ENCODE measurements at regions not wholly inside any gene's neighbourhood (a gene's known extent, or its start where the extent isn't known, plus 50 kb on each side); places are given as distances from the start of the nearest gene placed in this dataset.

- Histone ChIP-seq H3K4me2 (replicated peaks; ENCODE audit: extremely low read depth, low read length, poor library complexity, severe bottlenecking) (no peak overlapping the region), H4K20me1 (ENCODE audit: insufficient read depth, low read length) (no peaks in the 10 kb centered on the region), H3K4me3 (replicated peaks in 1 of 3; ENCODE audit: low read depth in 2 of 3, low read length in 3 of 3) (no peak overlapping the region), H3K36me3 (replicated peaks in 1 of 2; ENCODE audit: control insufficient read depth in 1 of 2, insufficient read depth in 2 of 2, low read length in 2 of 2) (no peaks in the 10 kb centered on the region), H3K27ac (ENCODE audit: low read depth in 1 of 2, low read length in 2 of 2) (no peak overlapping the region), H3K79me2 (ENCODE audit: insufficient read depth, low read length) (no peaks in the 10 kb centered on the region), H3K9me3 (replicated peaks in 1 of 2; ENCODE audit: control insufficient read depth in 1 of 2, insufficient read depth in 1 of 2, low read length in 2 of 2) (peaks cover 12 to 14% of the 10 kb centered on the region in 2 donors), H3K9ac (ENCODE audit: insufficient read depth, low read length, poor library complexity, severe bottlenecking) (no peak overlapping the region), H2AFZ (ENCODE audit: insufficient read depth, low read depth, low read length, poor library complexity, severe bottlenecking) (no peak overlapping the region), H3K27me3 (ENCODE audit: control insufficient read depth in 2 of 2, insufficient read depth in 2 of 2, low read length in 2 of 2) (no peaks in the 10 kb centered on the region), H3K4me1 (ENCODE audit: control insufficient read depth in 1 of 2, insufficient read depth in 2 of 2, low read length in 2 of 2) (no peaks in the 10 kb centered on the region)
- H3K27me3 Mint-ChIP-seq (ENCODE audit: low read depth in 3 of 3) = no peaks in the 10 kb centered on the region
- intact Hi-C loops (cut with micrococcal nuclease) = no loop called here
- H3K27ac Mint-ChIP-seq = no peak overlapping the region
- peaks cover 0 to 13% (median 7%) of the 10 kb centered on the region in 7 donors for H3K9me3 Mint-ChIP-seq
- H3K4me3 Mint-ChIP-seq = no peak overlapping the region
- no peak for TF ChIP-seq CTCF (IDR thresholded peaks at IDR 0.05)
- 95% methylated on average over 3 of the region's 3 CpGs for WGBS (ENCODE audit: insufficient coverage)
- no peaks in the 10 kb centered on the region for H3K36me3 Mint-ChIP-seq
- no peak for DNase-seq
- H3K4me1 Mint-ChIP-seq = no peaks in the 10 kb centered on the region
Measured at GRCh38 chr11:96738311-96738710, 348.5 kb downstream of the JRKL start.

- Histone ChIP-seq H3K36me3 (replicated peaks in 1 of 2; ENCODE audit: control insufficient read depth in 1 of 2, insufficient read depth in 2 of 2, low read length in 2 of 2) (no peaks in the 10 kb centered on the region), H3K4me2 (replicated peaks; ENCODE audit: extremely low read depth, low read length, poor library complexity, severe bottlenecking) (no peak overlapping the region), H3K79me2 (ENCODE audit: insufficient read depth, low read length) (no peaks in the 10 kb centered on the region), H3K9ac (ENCODE audit: insufficient read depth, low read length, poor library complexity, severe bottlenecking) (no peak overlapping the region), H3K4me3 (replicated peaks in 1 of 3; ENCODE audit: low read depth in 2 of 3, low read length in 3 of 3) (no peak overlapping the region), H3K27ac (ENCODE audit: low read depth in 1 of 2, low read length in 2 of 2) (no peak overlapping the region), H3K9me3 (replicated peaks in 1 of 2; ENCODE audit: control insufficient read depth in 1 of 2, insufficient read depth in 1 of 2, low read length in 2 of 2) (peaks cover 12 to 14% of the 10 kb centered on the region in 2 donors), H3K4me1 (ENCODE audit: control insufficient read depth in 1 of 2, insufficient read depth in 2 of 2, low read length in 2 of 2) (no peaks in the 10 kb centered on the region), H3K27me3 (ENCODE audit: control insufficient read depth in 2 of 2, insufficient read depth in 2 of 2, low read length in 2 of 2) (no peaks in the 10 kb centered on the region), H4K20me1 (ENCODE audit: insufficient read depth, low read length) (no peaks in the 10 kb centered on the region), H2AFZ (ENCODE audit: insufficient read depth, low read depth, low read length, poor library complexity, severe bottlenecking) (no peak overlapping the region)
- no peak overlapping the region for H3K27ac Mint-ChIP-seq
- no peak overlapping the region for H3K4me3 Mint-ChIP-seq
- WGBS (ENCODE audit: insufficient coverage) = no CpG with 5 or more reads among the region's 5 CpGs
- H3K27me3 Mint-ChIP-seq (ENCODE audit: low read depth in 3 of 3) = no peaks in the 10 kb centered on the region
- no peaks in the 10 kb centered on the region for H3K36me3 Mint-ChIP-seq
- intact Hi-C loops (cut with micrococcal nuclease) = no loop called here
- peaks cover 0 to 13% (median 7%) of the 10 kb centered on the region in 7 donors for H3K9me3 Mint-ChIP-seq
- no peak for DNase-seq
- H3K4me1 Mint-ChIP-seq = no peaks in the 10 kb centered on the region
- TF ChIP-seq CTCF (IDR thresholded peaks at IDR 0.05) = no peak
Measured at GRCh38 chr11:96741068-96741467, 351.3 kb downstream of the JRKL start.

All from CD14-positive monocyte (primary cell).